Inflammatory macrophage treated with lipopolysaccharide for 4 hours (primary cell): ENCODE measurements at regions not wholly inside any gene's neighbourhood (a gene's known extent, or its start where the extent isn't known, plus 50 kb on each side); places are given as distances from the start of the nearest gene placed in this dataset.

Source experiments
- DNase-seq: peaks from one replicate; pipeline ENCODE4 v3.0.0-alpha.2; 2020

- DNase-seq, result no peak
Observed at GRCh38 chr12:85516039-85516438, 236.0 kb downstream of the ALX1 start.

GRCh38 chr12:85516667-85517325, 236.8 kb downstream of the ALX1 start:
- no peak for DNase-seq

GRCh38 chr12:85519163-85519562, 239.1 kb downstream of the ALX1 start:
- no peak for DNase-seq

- no peak for DNase-seq
Observed at GRCh38 chr12:85523197-85523596, 243.2 kb downstream of the ALX1 start.

- DNase-seq, result no peak
Observed at GRCh38 chr12:85527192-85527591, 247.2 kb downstream of the ALX1 start.

- DNase-seq, result no peak
Observed at GRCh38 chr12:85529896-85530295, 249.9 kb downstream of the ALX1 start.

- DNase-seq, result no peak
Observed at GRCh38 chr12:85530456-85530855, 250.4 kb downstream of the ALX1 start.

GRCh38 chr12:85531341-85531740, 251.3 kb downstream of the ALX1 start:
- DNase-seq, result peak; percentile 3

- no peak for DNase-seq
Observed at GRCh38 chr12:85549640-85550039, 269.6 kb downstream of the ALX1 start.

- no peak for DNase-seq
Observed at GRCh38 chr12:85550924-85551323, 270.9 kb downstream of the ALX1 start.

- DNase-seq, result no peak
Observed at GRCh38 chr12:85552461-85552860, 272.4 kb downstream of the ALX1 start.

- no peak for DNase-seq
Observed at GRCh38 chr12:85557850-85558249, 277.8 kb downstream of the ALX1 start.

GRCh38 chr12:85558684-85559083, 277.5 kb downstream of the RASSF9 start:
- no peak for DNase-seq

- DNase-seq, result no peak
Observed at GRCh38 chr12:85559127-85559526, 277.1 kb downstream of the RASSF9 start.

GRCh38 chr12:85559536-85559935, 276.7 kb downstream of the RASSF9 start:
- DNase-seq, result no peak

GRCh38 chr12:85562765-85563164, 273.4 kb downstream of the RASSF9 start:
- DNase-seq, result no peak

- no peak for DNase-seq
Observed at GRCh38 chr12:85564786-85565185, 271.4 kb downstream of the RASSF9 start.

GRCh38 chr12:85568395-85569103, 267.7 kb downstream of the RASSF9 start:
- DNase-seq, result no peak

GRCh38 chr12:85569261-85569660, 266.9 kb downstream of the RASSF9 start:
- DNase-seq, result no peak

GRCh38 chr12:85572956-85573355, 263.3 kb downstream of the RASSF9 start:
- DNase-seq, result no peak

- no peak for DNase-seq
Observed at GRCh38 chr12:85573635-85574214, 262.5 kb downstream of the RASSF9 start.

GRCh38 chr12:85574291-85574690, 261.9 kb downstream of the RASSF9 start:
- no peak for DNase-seq

- DNase-seq, result peak; percentile 51
Observed at GRCh38 chr12:85575120-85576096, 260.8 kb downstream of the RASSF9 start.
